H9 (cell line): ENCODE measurements at regions not wholly inside any gene's neighbourhood (a gene's known extent, or its start where the extent isn't known, plus 50 kb on each side); places are given as distances from the start of the nearest gene placed in this dataset.

ENCODE experiments used
- DNase-seq: peaks from one replicate; pipeline ENCODE4 v3.0.0-alpha.2; 2017
- H2AFZ ChIP-seq: one replicate; pipeline ENCODE4 v1.6.1; 2013; ENCODE audit warnings: mild to moderate bottlenecking, low read length, control low read depth, moderate library complexity
- H2AK5ac ChIP-seq: 2 replicates; pipeline ENCODE4 v1.6.1; 2013; ENCODE audit warnings: low read length, control low read depth, mixed read lengths; ENCODE audit not compliant: insufficient read length
- H2BK120ac ChIP-seq: one replicate; pipeline ENCODE4 v1.6.1; 2013; ENCODE audit warnings: low read depth, mild to moderate bottlenecking, low read length, control low read depth, inconsistent platforms; ENCODE audit not compliant: poor library complexity, severe bottlenecking
- H2BK12ac ChIP-seq: 2 replicates; pipeline ENCODE4 v1.6.1; 2013; ENCODE audit warnings: low read length, control low read depth, mixed read lengths, low read depth; ENCODE audit not compliant: insufficient read length
- H2BK15ac ChIP-seq: 2 replicates; pipeline ENCODE4 v1.6.1; 2013; ENCODE audit warnings: low read depth, low read length, control low read depth
- H2BK20ac ChIP-seq: one replicate; pipeline ENCODE4 v1.6.1; 2013; ENCODE audit warnings: low read depth, mild to moderate bottlenecking, low read length, control low read depth, inconsistent platforms; ENCODE audit not compliant: poor library complexity, severe bottlenecking
- H2BK5ac ChIP-seq: 2 replicates; pipeline ENCODE4 v1.6.1; 2013; ENCODE audit warnings: low read length, control low read depth, mixed read lengths; ENCODE audit not compliant: insufficient read length
- H3K14ac ChIP-seq: 2 replicates; pipeline ENCODE4 v1.6.1; 2013; ENCODE audit warnings: low read length, control low read depth; ENCODE audit not compliant: insufficient read depth
- H3K18ac ChIP-seq: 2 replicates; pipeline ENCODE4 v1.6.1; 2013; ENCODE audit warnings: low read depth, mild to moderate bottlenecking, mixed read lengths, low read length, control low read depth; ENCODE audit not compliant: insufficient read length
- H3K23ac ChIP-seq: 2 replicates; pipeline ENCODE4 v1.6.1; 2013; ENCODE audit warnings: low read length, control low read depth, mixed read lengths, low read depth; ENCODE audit not compliant: insufficient read length
- H3K23me2 ChIP-seq: 2 replicates; pipeline ENCODE4 v1.6.1; 2013; ENCODE audit warnings: low read depth, mild to moderate bottlenecking, mixed read lengths, low read length, control low read depth; ENCODE audit not compliant: insufficient read length, poor library complexity, severe bottlenecking
- H3K27ac ChIP-seq: 2 replicates; pipeline ENCODE4 v1.5.1; 2013; ENCODE audit warnings: low read length, control low read depth, mixed read lengths, low read depth; ENCODE audit not compliant: insufficient read length
- H3K27me3 ChIP-seq: 2 replicates; pipeline ENCODE4 v1.6.1; 2013; ENCODE audit warnings: low read length, control low read depth, inconsistent platforms; ENCODE audit not compliant: insufficient read depth
- H3K4ac ChIP-seq: 2 replicates; pipeline ENCODE4 v1.6.1; 2013; ENCODE audit warnings: low read depth, mild to moderate bottlenecking, control low read depth, inconsistent platforms, low read length, moderate library complexity
- H3K4me1 ChIP-seq: 2 replicates; pipeline ENCODE4 v1.6.1; 2013; ENCODE audit warnings: low read length, control low read depth, inconsistent platforms; ENCODE audit not compliant: insufficient read depth
- H3K4me2 ChIP-seq: 2 replicates; pipeline ENCODE4 v1.6.1; 2013; ENCODE audit warnings: low read length, control low read depth, mixed read lengths; ENCODE audit not compliant: insufficient read length, insufficient read depth
- H3K56ac ChIP-seq: 2 replicates; pipeline ENCODE4 v1.6.1; 2013; ENCODE audit warnings: low read depth, mild to moderate bottlenecking, mixed read lengths, low read length, control low read depth; ENCODE audit not compliant: insufficient read length
- H3K79me1 ChIP-seq: 2 replicates; pipeline ENCODE4 v1.6.1; 2013; ENCODE audit warnings: low read depth, mild to moderate bottlenecking, moderate library complexity, low read length, control low read depth, inconsistent platforms; ENCODE audit not compliant: insufficient read depth, poor library complexity, severe bottlenecking
- H3K79me2 ChIP-seq: 2 replicates; pipeline ENCODE4 v1.6.1; 2013; ENCODE audit warnings: low read length, control low read depth, inconsistent platforms; ENCODE audit not compliant: insufficient read depth
- H3K9ac ChIP-seq: 2 replicates; pipeline ENCODE4 v1.6.1; 2013; ENCODE audit warnings: low read length, control low read depth, mixed read lengths; ENCODE audit not compliant: insufficient read length; ENCODE audit errors: extremely low read depth
- H3K9me3 ChIP-seq: one replicate; pipeline ENCODE4 v1.6.1; 2013; ENCODE audit warnings: low read depth, low read length, inconsistent platforms; ENCODE audit not compliant: control insufficient read depth
- H3T11ph ChIP-seq: one replicate; pipeline ENCODE4 v1.6.1; 2013; ENCODE audit warnings: mild to moderate bottlenecking, low read length, control low read depth, inconsistent platforms
- H4K20me1 ChIP-seq: one replicate; pipeline ENCODE4 v1.6.1; 2013; ENCODE audit not compliant: control insufficient read depth, insufficient read length, insufficient read depth
- H4K5ac ChIP-seq: 2 replicates; pipeline ENCODE4 v1.6.1; 2013; ENCODE audit warnings: low read depth, mild to moderate bottlenecking, mixed read lengths, low read length, control low read depth; ENCODE audit not compliant: insufficient read length
- H4K8ac ChIP-seq: replicated peaks from 2 replicates; pipeline ENCODE4 v1.6.1; 2013; ENCODE audit warnings: low read length, control low read depth, mixed read lengths, low read depth; ENCODE audit not compliant: insufficient read length
- H4K91ac ChIP-seq: 2 replicates; pipeline ENCODE4 v1.6.1; 2013; ENCODE audit warnings: low read depth, mild to moderate bottlenecking, moderate library complexity, mixed read lengths, low read length, control low read depth; ENCODE audit not compliant: insufficient read length
- H3K27ac Mint-ChIP-seq, 3 experiments: 2 replicates in 2 of 3; 3 replicates in 1 of 3; pipeline ENCODE4 v1.8.0; 2020 to 2021; ENCODE audit warnings: mixed read lengths in 3 of 3, mild to moderate bottlenecking in 1 of 3, moderate library complexity in 1 of 3
- H3K27me3 Mint-ChIP-seq: 2 replicates; pipeline ENCODE4 v1.8.0; 2021; ENCODE audit warnings: low read depth, mild to moderate bottlenecking, moderate library complexity, mixed read lengths
- H3K36me3 Mint-ChIP-seq, 3 experiments: 2 replicates in 2 of 3; 3 replicates in 1 of 3; pipeline ENCODE4 v1.8.0; 2020 to 2021; ENCODE audit warnings: low read depth in 3 of 3, mixed read lengths in 3 of 3; ENCODE audit not compliant: insufficient read depth in 1 of 3
- H3K4me1 Mint-ChIP-seq, 2 experiments: 2 replicates each; pipeline ENCODE4 v1.8.0; 2020; ENCODE audit warnings: mixed read lengths in 2 of 2
- H3K4me3 Mint-ChIP-seq, 2 experiments: 2 replicates in 1 of 2; 3 replicates in 1 of 2; pipeline ENCODE4 v1.8.0; 2020 to 2021; ENCODE audit warnings: mild to moderate bottlenecking in 2 of 2, mixed read lengths in 2 of 2, moderate library complexity in 1 of 2
- H3K9me3 Mint-ChIP-seq, 2 experiments: 2 replicates in 1 of 2; 3 replicates in 1 of 2; pipeline ENCODE4 v1.8.0; 2020; ENCODE audit warnings: mild to moderate bottlenecking in 2 of 2, mixed read lengths in 2 of 2, moderate library complexity in 1 of 2
- WGBS: extraction: QIAGEN DNeasy Blood & Tissue Kit; methylation state at CpG from one replicate; pipeline ENCODE4 v1.1.7; 2013; ENCODE audit warnings: missing lambda C conversion rate, low lambda C conversion rate, mixed read lengths; ENCODE audit not compliant: insufficient read length; ENCODE audit errors: extremely low coverage; 5-methylcytosine and 5-hydroxymethylcytosine counted together
- TF ChIP-seq, protein P1 (sequence below): fragments of 200-600 bp; sonication (generic); conservative IDR thresholded peaks from 3 replicates; pipeline ENCODE4 v1.8.0; 2021; ENCODE audit warnings: antibody characterized with exemption, mild to moderate bottlenecking

DNA sequence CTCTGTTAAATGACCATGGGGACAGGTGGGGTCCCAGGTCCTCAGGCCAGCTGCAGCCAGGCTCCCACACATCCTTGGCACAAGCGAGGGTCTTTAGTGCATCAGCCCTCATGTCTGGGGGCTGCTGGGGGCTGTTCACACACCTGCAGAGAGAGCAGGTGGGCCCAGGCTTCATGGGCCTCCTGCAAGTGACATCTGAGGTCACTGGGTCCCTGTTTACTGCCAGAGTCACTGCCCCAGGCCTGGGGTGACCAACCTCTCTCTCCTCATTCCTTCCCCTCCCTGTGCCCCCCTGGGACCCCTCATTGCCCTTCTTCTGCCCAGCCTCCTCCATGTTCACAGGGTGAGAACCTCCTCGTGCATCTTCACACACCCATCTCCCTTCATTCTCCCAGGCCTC lies 92.4 kb downstream of the RTL6 start:
- Mint-ChIP-seq H3K27me3 (peaks cover 12% of the 10 kb centered on the region), H3K9me3 (no peaks in the 10 kb centered on the region; a peak in 1 of 5 replicates), H3K36me3 (no peaks in the 10 kb centered on the region)

More for the DNA sequence above, 92.4 kb downstream of the RTL6 start:
- no peak for DNase-seq
- Histone ChIP-seq H3T11ph (no peak overlapping the region), H2BK12ac (no peak overlapping the region), H4K8ac (no peak overlapping the region), H3K14ac (no peak overlapping the region), H3K23ac (no peak overlapping the region), H3K79me1 (no peaks in the 10 kb centered on the region), H3K56ac (no peak overlapping the region), H3K79me2 (no peaks in the 10 kb centered on the region), H2BK15ac (no peak overlapping the region), H3K27ac (no peak overlapping the region), H3K4me2 (no peak overlapping the region), H3K4ac (no peak overlapping the region), H2BK5ac (no peak overlapping the region), H3K4me1 (no peaks in the 10 kb centered on the region; the same call in 1 of the 2 replicates), H2AFZ (no peak overlapping the region), H3K9me3 (no peaks in the 10 kb centered on the region), H3K9ac (no peak overlapping the region), H4K20me1 (no peaks in the 10 kb centered on the region), H3K27me3 (no peaks in the 10 kb centered on the region), H4K91ac (no peak overlapping the region), H2BK120ac (no peak overlapping the region), H2AK5ac (no peak overlapping the region), H2BK20ac (no peak overlapping the region), H4K5ac (no peak overlapping the region), H3K23me2 (no peaks in the 10 kb centered on the region), H3K18ac (no peak overlapping the region)
- TF ChIP-seq, protein P1, sequence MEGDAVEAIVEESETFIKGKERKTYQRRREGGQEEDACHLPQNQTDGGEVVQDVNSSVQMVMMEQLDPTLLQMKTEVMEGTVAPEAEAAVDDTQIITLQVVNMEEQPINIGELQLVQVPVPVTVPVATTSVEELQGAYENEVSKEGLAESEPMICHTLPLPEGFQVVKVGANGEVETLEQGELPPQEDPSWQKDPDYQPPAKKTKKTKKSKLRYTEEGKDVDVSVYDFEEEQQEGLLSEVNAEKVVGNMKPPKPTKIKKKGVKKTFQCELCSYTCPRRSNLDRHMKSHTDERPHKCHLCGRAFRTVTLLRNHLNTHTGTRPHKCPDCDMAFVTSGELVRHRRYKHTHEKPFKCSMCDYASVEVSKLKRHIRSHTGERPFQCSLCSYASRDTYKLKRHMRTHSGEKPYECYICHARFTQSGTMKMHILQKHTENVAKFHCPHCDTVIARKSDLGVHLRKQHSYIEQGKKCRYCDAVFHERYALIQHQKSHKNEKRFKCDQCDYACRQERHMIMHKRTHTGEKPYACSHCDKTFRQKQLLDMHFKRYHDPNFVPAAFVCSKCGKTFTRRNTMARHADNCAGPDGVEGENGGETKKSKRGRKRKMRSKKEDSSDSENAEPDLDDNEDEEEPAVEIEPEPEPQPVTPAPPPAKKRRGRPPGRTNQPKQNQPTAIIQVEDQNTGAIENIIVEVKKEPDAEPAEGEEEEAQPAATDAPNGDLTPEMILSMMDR = no peak
- WGBS = no CpG with 5 or more reads among the region's 2 CpGs
- H3K4me1 Mint-ChIP-seq = peaks cover 18 to 20% of the 10 kb centered on the region in 2 experiments
- no peak overlapping the region for H3K4me3 Mint-ChIP-seq
- peak overlapping the region in 2 of 3 experiments; percentile 51 to 55; a peak in 4 of 7 replicates for H3K27ac Mint-ChIP-seq
